NCI-H1092 treated with DMSO at 0.1 percent for 48 hours (cell line): ENCODE measurements at regions not wholly inside any gene's neighbourhood (a gene's known extent, or its start where the extent isn't known, plus 50 kb on each side); places are given as distances from the start of the nearest gene placed in this dataset.
A peak's percentile ranks its signal among the peaks of the same experiment; 100 is the strongest.

ENCODE experiments used
- DNase-seq: peaks from one replicate; lab custom pipeline; 2025; lab: John Stamatoyannopoulos, UW

GRCh38 chr21:18191139-18191538, 53.5 kb upstream of the CHODL start:
- no peak for DNase-seq

- no peak for DNase-seq
These were observed 66.1 kb upstream of the CHODL start for GRCh38 chr21:18178509-18178908.

GRCh38 chr21:18174370-18174769, 70.3 kb upstream of the CHODL start:
- no peak for DNase-seq

- DNase-seq: no peak
These were observed 73.8 kb upstream of the CHODL start for GRCh38 chr21:18170829-18171228.

GRCh38 chr21:18170221-18170620, 74.4 kb upstream of the CHODL start:
- DNase-seq: no peak

- no peak for DNase-seq
These were observed 76.5 kb upstream of the CHODL start for GRCh38 chr21:18168108-18168507.

- no peak for DNase-seq
These were observed 79.7 kb upstream of the CHODL start for GRCh38 chr21:18164933-18165332.

GRCh38 chr21:18164483-18164882, 80.2 kb upstream of the CHODL start:
- DNase-seq: no peak

GRCh38 chr21:18163956-18164355, 80.7 kb upstream of the CHODL start:
- DNase-seq: no peak

- DNase-seq: no peak
These were observed 82.8 kb upstream of the CHODL start for GRCh38 chr21:18161841-18162240.

- DNase-seq: peak; percentile 62
These were observed 87.2 kb upstream of the CHODL start for GRCh38 chr21:18157406-18157805.

GRCh38 chr21:18155508-18156193, 89.0 kb upstream of the CHODL start:
- DNase-seq: no peak

- DNase-seq: no peak
These were observed 91.6 kb upstream of the CHODL start for GRCh38 chr21:18153063-18153462.

GRCh38 chr21:18152371-18152770, 92.3 kb upstream of the CHODL start:
- no peak for DNase-seq

GRCh38 chr21:18151046-18151445, 93.6 kb upstream of the CHODL start:
- DNase-seq: no peak

- DNase-seq: no peak
These were observed 96.2 kb upstream of the CHODL start for GRCh38 chr21:18148401-18148800.

- no peak for DNase-seq
These were observed 97.0 kb upstream of the CHODL start for GRCh38 chr21:18147678-18148077.

- no peak for DNase-seq
These were observed 97.8 kb upstream of the CHODL start for GRCh38 chr21:18146820-18147219.

- no peak for DNase-seq
These were observed 100.3 kb upstream of the CHODL start for GRCh38 chr21:18144339-18144738.

GRCh38 chr21:18142655-18143054, 102.0 kb upstream of the CHODL start:
- DNase-seq: peak; percentile 25

- no peak for DNase-seq
These were observed 106.1 kb upstream of the CHODL start for GRCh38 chr21:18138507-18138906.

GRCh38 chr21:18129526-18129925, 115.1 kb upstream of the CHODL start:
- no peak for DNase-seq

- DNase-seq: no peak
These were observed 126.1 kb upstream of the CHODL start for GRCh38 chr21:18118566-18118965.

- no peak for DNase-seq
These were observed 127.5 kb upstream of the CHODL start for GRCh38 chr21:18117176-18117575.
